Upper lobe of left lung (tissue), 4 donors: ENCODE measurements at regions not wholly inside any gene's neighbourhood (a gene's known extent, or its start where the extent isn't known, plus 50 kb on each side); places are given as distances from the start of the nearest gene placed in this dataset.

Experiments
- CTCF ChIP-seq, 6 experiments: fragments of 450-650 bp in 4 of 6; fragments of 200-600 bp in 2 of 6; sonication (generic) in 2 of 6; IDR thresholded peaks; one replicate each; pipeline ENCODE4 v1.5.1; 2016 to 2019; ENCODE audit warnings: antibody characterized with exemption in 6 of 6
- POLR2A ChIP-seq, 4 donors: fragments of 450-650 bp; IDR thresholded peaks; one replicate each; pipeline ENCODE4 v1.5.1; 2016 to 2017; ENCODE audit warnings: antibody characterized with exemption in 4 of 4, mild to moderate bottlenecking in 2 of 4
- POLR2AphosphoS5 ChIP-seq, 2 donors: sonication (generic); formaldehyde crosslinking; IDR thresholded peaks; one replicate each; pipeline ENCODE4 v1.5.1; 2017; ENCODE audit warnings: antibody characterized with exemption in 2 of 2

GRCh38 chr5:72747826-72748225 is 68.6 kb upstream of the TNPO1 start:
- no peak for TF ChIP-seq POLR2AphosphoS5 (IDR thresholded peaks at IDR 0.05)
- no peak for TF ChIP-seq CTCF (IDR thresholded peaks at IDR 0.05)
- no peak for TF ChIP-seq POLR2A (IDR thresholded peaks at IDR 0.05)
